ENCODE measurements at regions not wholly inside any gene's neighbourhood (a gene's known extent, or its start where the extent isn't known, plus 50 kb on each side); places are given as distances from the start of the nearest gene placed in this dataset.
A peak's percentile ranks its signal among the peaks of the same experiment; 100 is the strongest.

- Histone ChIP-seq H3K4ac (ENCODE audit: low read depth, low read length) (no peak overlapping the region), H2AFZ (ENCODE audit: insufficient read depth, low read length, poor library complexity) (no peak overlapping the region), H2BK120ac (ENCODE audit: insufficient read depth, low read length, poor library complexity) (no peak overlapping the region), H3K79me2 (ENCODE audit: control insufficient read depth, insufficient read depth, low read length, poor library complexity) (peaks cover 3% of the 10 kb centered on the region), H3K4me1 (ENCODE audit: control insufficient read depth in 1 of 2, insufficient read depth in 2 of 2, low read length in 2 of 2) (peaks cover 4 to 5% of the 10 kb centered on the region in 2 experiments), H3K36me3 (ENCODE audit: control insufficient read depth in 1 of 2, insufficient read depth in 2 of 2, low read length in 2 of 2) (peaks cover 1 to 3% of the 10 kb centered on the region in 2 experiments), H3K4me2 (ENCODE audit: low read length) (no peak overlapping the region), H3K79me1 (ENCODE audit: low read length) (peaks cover 18% of the 10 kb centered on the region), H4K91ac (ENCODE audit: low read depth, low read length) (no peak overlapping the region), H3K23ac (ENCODE audit: low read length) (no peak overlapping the region), H2BK12ac (ENCODE audit: low read length) (no peak overlapping the region), H3K27ac (ENCODE audit: low read depth, low read length) (no peak overlapping the region), H3K27me3 (ENCODE audit: insufficient read depth, low read length) (no peaks in the 10 kb centered on the region), H2AK5ac (ENCODE audit: low read length) (no peak overlapping the region), H4K12ac (ENCODE audit: low read depth, low read length) (no peak overlapping the region), H3K14ac (ENCODE audit: low read length) (no peak overlapping the region), H3K9me3 (ENCODE audit: insufficient read depth, low read depth, low read length) (no peaks in the 10 kb centered on the region), H3K9ac (ENCODE audit: low read length) (no peak overlapping the region), H4K8ac (ENCODE audit: low read depth, low read length) (no peak overlapping the region), H3K18ac (ENCODE audit: low read length) (no peak overlapping the region), H2BK5ac (ENCODE audit: low read depth, low read length, poor library complexity) (no peak overlapping the region), H3K4me3 (ENCODE audit: low read depth, low read length) (no peak overlapping the region)
- WGBS (ENCODE audit: extremely low coverage, insufficient coverage, insufficient read length), result no CpG with 5 or more reads among the region's 3 CpGs
- no peak for DNase-seq
Observed at GRCh38 chr1:185536165-185536920, 197.8 kb upstream of the HMCN1 start.

GRCh38 chr1:185535621-185536020, 198.6 kb upstream of the HMCN1 start:
- Histone ChIP-seq H3K4me3 (ENCODE audit: low read depth, low read length) (no peak overlapping the region), H2BK120ac (ENCODE audit: insufficient read depth, low read length, poor library complexity) (no peak overlapping the region), H2AK5ac (ENCODE audit: low read length) (no peak overlapping the region), H3K23ac (ENCODE audit: low read length) (no peak overlapping the region), H3K18ac (ENCODE audit: low read length) (no peak overlapping the region), H3K9ac (ENCODE audit: low read length) (no peak overlapping the region), H4K91ac (ENCODE audit: low read depth, low read length) (no peak overlapping the region), H3K79me1 (ENCODE audit: low read length) (peaks cover 13% of the 10 kb centered on the region), H3K4ac (ENCODE audit: low read depth, low read length) (no peak overlapping the region), H3K27me3 (ENCODE audit: insufficient read depth, low read length) (no peaks in the 10 kb centered on the region), H2BK5ac (ENCODE audit: low read depth, low read length, poor library complexity) (no peak overlapping the region), H3K14ac (ENCODE audit: low read length) (no peak overlapping the region), H2BK12ac (ENCODE audit: low read length) (no peak overlapping the region), H3K27ac (ENCODE audit: low read depth, low read length) (no peak overlapping the region), H3K4me2 (ENCODE audit: low read length) (no peak overlapping the region), H2AFZ (ENCODE audit: insufficient read depth, low read length, poor library complexity) (no peak overlapping the region), H3K36me3 (ENCODE audit: control insufficient read depth in 1 of 2, insufficient read depth in 2 of 2, low read length in 2 of 2) (peaks cover 1 to 3% of the 10 kb centered on the region in 2 experiments), H4K8ac (ENCODE audit: low read depth, low read length) (no peak overlapping the region), H4K12ac (ENCODE audit: low read depth, low read length) (no peak overlapping the region), H3K9me3 (ENCODE audit: insufficient read depth, low read depth, low read length) (no peaks in the 10 kb centered on the region), H3K4me1 (ENCODE audit: control insufficient read depth in 1 of 2, insufficient read depth in 2 of 2, low read length in 2 of 2) (no peaks in the 10 kb centered on the region), H3K79me2 (ENCODE audit: control insufficient read depth, insufficient read depth, low read length, poor library complexity) (peaks cover 3% of the 10 kb centered on the region)
- DNase-seq, result no peak
- no CpG with 5 or more reads among the region's 2 CpGs for WGBS (ENCODE audit: extremely low coverage, insufficient coverage, insufficient read length)

GRCh38 chr1:185534801-185535200, 199.4 kb upstream of the HMCN1 start:
- Histone ChIP-seq H3K36me3 (ENCODE audit: control insufficient read depth in 1 of 2, insufficient read depth in 2 of 2, low read length in 2 of 2) (peaks cover 1 to 3% of the 10 kb centered on the region in 2 experiments), H3K79me2 (ENCODE audit: control insufficient read depth, insufficient read depth, low read length, poor library complexity) (peaks cover 3% of the 10 kb centered on the region), H4K12ac (ENCODE audit: low read depth, low read length) (no peak overlapping the region), H3K4me2 (ENCODE audit: low read length) (no peak overlapping the region), H4K8ac (ENCODE audit: low read depth, low read length) (no peak overlapping the region), H2AK5ac (ENCODE audit: low read length) (no peak overlapping the region), H4K91ac (ENCODE audit: low read depth, low read length) (no peak overlapping the region), H3K9ac (ENCODE audit: low read length) (no peak overlapping the region), H3K79me1 (ENCODE audit: low read length) (peaks cover 6% of the 10 kb centered on the region), H3K18ac (ENCODE audit: low read length) (no peak overlapping the region), H3K14ac (ENCODE audit: low read length) (no peak overlapping the region), H3K4me1 (ENCODE audit: control insufficient read depth in 1 of 2, insufficient read depth in 2 of 2, low read length in 2 of 2) (no peaks in the 10 kb centered on the region), H2BK120ac (ENCODE audit: insufficient read depth, low read length, poor library complexity) (no peak overlapping the region), H3K27ac (ENCODE audit: low read depth, low read length) (no peak overlapping the region), H3K27me3 (ENCODE audit: insufficient read depth, low read length) (no peaks in the 10 kb centered on the region), H3K4me3 (ENCODE audit: low read depth, low read length) (no peak overlapping the region), H3K23ac (ENCODE audit: low read length) (no peak overlapping the region), H2BK5ac (ENCODE audit: low read depth, low read length, poor library complexity) (no peak overlapping the region), H3K4ac (ENCODE audit: low read depth, low read length) (no peak overlapping the region), H2BK12ac (ENCODE audit: low read length) (no peak overlapping the region), H2AFZ (ENCODE audit: insufficient read depth, low read length, poor library complexity) (no peak overlapping the region), H3K9me3 (ENCODE audit: insufficient read depth, low read depth, low read length) (no peaks in the 10 kb centered on the region)
- no peak for DNase-seq
- no CpG with 5 or more reads among the region's 6 CpGs for WGBS (ENCODE audit: extremely low coverage, insufficient coverage, insufficient read length)

GRCh38 chr1:185533596-185533995, 200.6 kb upstream of the HMCN1 start:
- Histone ChIP-seq H3K18ac (ENCODE audit: low read length) (no peak overlapping the region), H3K4me2 (ENCODE audit: low read length) (no peak overlapping the region), H2BK120ac (ENCODE audit: insufficient read depth, low read length, poor library complexity) (no peak overlapping the region), H4K12ac (ENCODE audit: low read depth, low read length) (no peak overlapping the region), H3K4me3 (ENCODE audit: low read depth, low read length) (no peak overlapping the region), H2BK5ac (ENCODE audit: low read depth, low read length, poor library complexity) (no peak overlapping the region), H3K9ac (ENCODE audit: low read length) (no peak overlapping the region), H3K27me3 (ENCODE audit: insufficient read depth, low read length) (no peaks in the 10 kb centered on the region), H3K79me2 (ENCODE audit: control insufficient read depth, insufficient read depth, low read length, poor library complexity) (no peaks in the 10 kb centered on the region), H3K23ac (ENCODE audit: low read length) (no peak overlapping the region), H4K8ac (ENCODE audit: low read depth, low read length) (no peak overlapping the region), H3K4me1 (ENCODE audit: control insufficient read depth in 1 of 2, insufficient read depth in 2 of 2, low read length in 2 of 2) (no peaks in the 10 kb centered on the region), H3K79me1 (ENCODE audit: low read length) (no peaks in the 10 kb centered on the region), H3K27ac (ENCODE audit: low read depth, low read length) (no peak overlapping the region), H2AFZ (ENCODE audit: insufficient read depth, low read length, poor library complexity) (no peak overlapping the region), H2AK5ac (ENCODE audit: low read length) (no peak overlapping the region), H2BK12ac (ENCODE audit: low read length) (peak overlapping the region; percentile 33), H3K14ac (ENCODE audit: low read length) (no peak overlapping the region), H3K9me3 (ENCODE audit: insufficient read depth, low read depth, low read length) (no peaks in the 10 kb centered on the region), H4K91ac (ENCODE audit: low read depth, low read length) (no peak overlapping the region), H3K36me3 (ENCODE audit: control insufficient read depth in 1 of 2, insufficient read depth in 2 of 2, low read length in 2 of 2) (no peaks in the 10 kb centered on the region), H3K4ac (ENCODE audit: low read depth, low read length) (no peak overlapping the region)
- DNase-seq, result no peak
- no CpG with 5 or more reads among the region's 4 CpGs for WGBS (ENCODE audit: extremely low coverage, insufficient coverage, insufficient read length)
